H9 (cell line): ENCODE measurements at regions not wholly inside any gene's neighbourhood (a gene's known extent, or its start where the extent isn't known, plus 50 kb on each side); places are given as distances from the start of the nearest gene placed in this dataset.

Experiments
- DNase-seq: peaks from one replicate; pipeline ENCODE4 v3.0.0-alpha.2; 2017
- H2AFZ ChIP-seq: one replicate; pipeline ENCODE4 v1.6.1; 2013; ENCODE audit warnings: mild to moderate bottlenecking, low read length, control low read depth, moderate library complexity
- H2AK5ac ChIP-seq: 2 replicates; pipeline ENCODE4 v1.6.1; 2013; ENCODE audit warnings: low read length, control low read depth, mixed read lengths; ENCODE audit not compliant: insufficient read length
- H2BK120ac ChIP-seq: one replicate; pipeline ENCODE4 v1.6.1; 2013; ENCODE audit warnings: low read depth, mild to moderate bottlenecking, low read length, control low read depth, inconsistent platforms; ENCODE audit not compliant: poor library complexity, severe bottlenecking
- H2BK12ac ChIP-seq: 2 replicates; pipeline ENCODE4 v1.6.1; 2013; ENCODE audit warnings: low read length, control low read depth, mixed read lengths, low read depth; ENCODE audit not compliant: insufficient read length
- H2BK15ac ChIP-seq: 2 replicates; pipeline ENCODE4 v1.6.1; 2013; ENCODE audit warnings: low read depth, low read length, control low read depth
- H2BK20ac ChIP-seq: one replicate; pipeline ENCODE4 v1.6.1; 2013; ENCODE audit warnings: low read depth, mild to moderate bottlenecking, low read length, control low read depth, inconsistent platforms; ENCODE audit not compliant: poor library complexity, severe bottlenecking
- H2BK5ac ChIP-seq: 2 replicates; pipeline ENCODE4 v1.6.1; 2013; ENCODE audit warnings: low read length, control low read depth, mixed read lengths; ENCODE audit not compliant: insufficient read length
- H3K14ac ChIP-seq: 2 replicates; pipeline ENCODE4 v1.6.1; 2013; ENCODE audit warnings: low read length, control low read depth; ENCODE audit not compliant: insufficient read depth
- H3K18ac ChIP-seq: 2 replicates; pipeline ENCODE4 v1.6.1; 2013; ENCODE audit warnings: low read depth, mild to moderate bottlenecking, mixed read lengths, low read length, control low read depth; ENCODE audit not compliant: insufficient read length
- H3K23ac ChIP-seq: 2 replicates; pipeline ENCODE4 v1.6.1; 2013; ENCODE audit warnings: low read length, control low read depth, mixed read lengths, low read depth; ENCODE audit not compliant: insufficient read length
- H3K23me2 ChIP-seq: 2 replicates; pipeline ENCODE4 v1.6.1; 2013; ENCODE audit warnings: low read depth, mild to moderate bottlenecking, mixed read lengths, low read length, control low read depth; ENCODE audit not compliant: insufficient read length, poor library complexity, severe bottlenecking
- H3K27ac ChIP-seq: 2 replicates; pipeline ENCODE4 v1.5.1; 2013; ENCODE audit warnings: low read length, control low read depth, mixed read lengths, low read depth; ENCODE audit not compliant: insufficient read length
- H3K27me3 ChIP-seq: 2 replicates; pipeline ENCODE4 v1.6.1; 2013; ENCODE audit warnings: low read length, control low read depth, inconsistent platforms; ENCODE audit not compliant: insufficient read depth
- H3K4ac ChIP-seq: 2 replicates; pipeline ENCODE4 v1.6.1; 2013; ENCODE audit warnings: low read depth, mild to moderate bottlenecking, control low read depth, inconsistent platforms, low read length, moderate library complexity
- H3K4me1 ChIP-seq: 2 replicates; pipeline ENCODE4 v1.6.1; 2013; ENCODE audit warnings: low read length, control low read depth, inconsistent platforms; ENCODE audit not compliant: insufficient read depth
- H3K4me2 ChIP-seq: 2 replicates; pipeline ENCODE4 v1.6.1; 2013; ENCODE audit warnings: low read length, control low read depth, mixed read lengths; ENCODE audit not compliant: insufficient read length, insufficient read depth
- H3K56ac ChIP-seq: 2 replicates; pipeline ENCODE4 v1.6.1; 2013; ENCODE audit warnings: low read depth, mild to moderate bottlenecking, mixed read lengths, low read length, control low read depth; ENCODE audit not compliant: insufficient read length
- H3K79me1 ChIP-seq: 2 replicates; pipeline ENCODE4 v1.6.1; 2013; ENCODE audit warnings: low read depth, mild to moderate bottlenecking, moderate library complexity, low read length, control low read depth, inconsistent platforms; ENCODE audit not compliant: insufficient read depth, poor library complexity, severe bottlenecking
- H3K79me2 ChIP-seq: 2 replicates; pipeline ENCODE4 v1.6.1; 2013; ENCODE audit warnings: low read length, control low read depth, inconsistent platforms; ENCODE audit not compliant: insufficient read depth
- H3K9ac ChIP-seq: 2 replicates; pipeline ENCODE4 v1.6.1; 2013; ENCODE audit warnings: low read length, control low read depth, mixed read lengths; ENCODE audit not compliant: insufficient read length; ENCODE audit errors: extremely low read depth
- H3K9me3 ChIP-seq: one replicate; pipeline ENCODE4 v1.6.1; 2013; ENCODE audit warnings: low read depth, low read length, inconsistent platforms; ENCODE audit not compliant: control insufficient read depth
- H3T11ph ChIP-seq: one replicate; pipeline ENCODE4 v1.6.1; 2013; ENCODE audit warnings: mild to moderate bottlenecking, low read length, control low read depth, inconsistent platforms
- H4K20me1 ChIP-seq: one replicate; pipeline ENCODE4 v1.6.1; 2013; ENCODE audit not compliant: control insufficient read depth, insufficient read length, insufficient read depth
- H4K5ac ChIP-seq: 2 replicates; pipeline ENCODE4 v1.6.1; 2013; ENCODE audit warnings: low read depth, mild to moderate bottlenecking, mixed read lengths, low read length, control low read depth; ENCODE audit not compliant: insufficient read length
- H4K8ac ChIP-seq: replicated peaks from 2 replicates; pipeline ENCODE4 v1.6.1; 2013; ENCODE audit warnings: low read length, control low read depth, mixed read lengths, low read depth; ENCODE audit not compliant: insufficient read length
- H4K91ac ChIP-seq: 2 replicates; pipeline ENCODE4 v1.6.1; 2013; ENCODE audit warnings: low read depth, mild to moderate bottlenecking, moderate library complexity, mixed read lengths, low read length, control low read depth; ENCODE audit not compliant: insufficient read length
- H3K27ac Mint-ChIP-seq, 3 experiments: 2 replicates in 2 of 3; 3 replicates in 1 of 3; pipeline ENCODE4 v1.8.0; 2020 to 2021; ENCODE audit warnings: mixed read lengths in 3 of 3, mild to moderate bottlenecking in 1 of 3, moderate library complexity in 1 of 3
- H3K27me3 Mint-ChIP-seq: 2 replicates; pipeline ENCODE4 v1.8.0; 2021; ENCODE audit warnings: low read depth, mild to moderate bottlenecking, moderate library complexity, mixed read lengths
- H3K36me3 Mint-ChIP-seq, 3 experiments: 2 replicates in 2 of 3; 3 replicates in 1 of 3; pipeline ENCODE4 v1.8.0; 2020 to 2021; ENCODE audit warnings: low read depth in 3 of 3, mixed read lengths in 3 of 3; ENCODE audit not compliant: insufficient read depth in 1 of 3
- H3K4me1 Mint-ChIP-seq, 2 experiments: 2 replicates each; pipeline ENCODE4 v1.8.0; 2020; ENCODE audit warnings: mixed read lengths in 2 of 2
- H3K4me3 Mint-ChIP-seq, 2 experiments: 2 replicates in 1 of 2; 3 replicates in 1 of 2; pipeline ENCODE4 v1.8.0; 2020 to 2021; ENCODE audit warnings: mild to moderate bottlenecking in 2 of 2, mixed read lengths in 2 of 2, moderate library complexity in 1 of 2
- H3K9me3 Mint-ChIP-seq, 2 experiments: 2 replicates in 1 of 2; 3 replicates in 1 of 2; pipeline ENCODE4 v1.8.0; 2020; ENCODE audit warnings: mild to moderate bottlenecking in 2 of 2, mixed read lengths in 2 of 2, moderate library complexity in 1 of 2
- WGBS: extraction: QIAGEN DNeasy Blood & Tissue Kit; methylation state at CpG from one replicate; pipeline ENCODE4 v1.1.7; 2013; ENCODE audit warnings: missing lambda C conversion rate, low lambda C conversion rate, mixed read lengths; ENCODE audit not compliant: insufficient read length; ENCODE audit errors: extremely low coverage; 5-methylcytosine and 5-hydroxymethylcytosine counted together
- TF ChIP-seq, protein P1 (sequence below): fragments of 200-600 bp; sonication (generic); conservative IDR thresholded peaks from 3 replicates; pipeline ENCODE4 v1.8.0; 2021; ENCODE audit warnings: antibody characterized with exemption, mild to moderate bottlenecking

DNA sequence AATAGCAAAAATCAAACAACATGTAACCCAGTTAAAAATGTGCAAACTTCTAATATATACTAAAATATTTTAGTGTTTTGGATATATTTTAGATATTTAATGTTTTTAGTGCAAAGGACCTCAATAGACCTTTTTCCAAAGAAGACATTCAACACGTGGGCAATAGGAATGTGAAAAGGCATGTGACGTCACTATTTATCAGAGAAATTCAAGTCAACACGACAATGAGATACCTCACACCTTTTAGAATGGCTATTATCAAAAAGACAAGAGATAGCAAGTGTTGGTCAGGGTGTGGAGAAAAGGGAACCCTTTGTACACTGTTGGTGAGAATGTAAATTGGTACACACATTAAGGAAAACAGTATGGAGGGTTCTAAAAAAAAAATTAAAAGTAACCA is 115.6 kb upstream of the FAM47B start:
- H3K9me3 ChIP-seq = no peaks in the 10 kb centered on the region
- no peaks in the 10 kb centered on the region for H3K23me2 ChIP-seq
- Mint-ChIP-seq H3K4me1 (no peaks in the 10 kb centered on the region), H3K27ac (no peak overlapping the region), H3K4me3 (no peak overlapping the region), H3K27me3 (no peaks in the 10 kb centered on the region), H3K36me3 (no peaks in the 10 kb centered on the region; a peak in 1 of 7 replicates), H3K9me3 (peaks cover 0 to 34% of the 10 kb centered on the region in 2 experiments; a peak in 3 of 5 replicates)
- H2AFZ ChIP-seq = no peak overlapping the region
- no peaks in the 10 kb centered on the region for H3K79me2 ChIP-seq
- H2BK5ac ChIP-seq = no peak overlapping the region
- no peaks in the 10 kb centered on the region for H4K20me1 ChIP-seq
- H3K23ac ChIP-seq = no peak overlapping the region
- no peak overlapping the region for H3T11ph ChIP-seq
- H3K27ac ChIP-seq = no peak overlapping the region
- H3K18ac ChIP-seq = no peak overlapping the region
- no peak overlapping the region for H2BK12ac ChIP-seq
- no peak overlapping the region for H4K91ac ChIP-seq
- H2BK20ac ChIP-seq = no peak overlapping the region
- no peak overlapping the region for H2BK120ac ChIP-seq
- H3K79me1 ChIP-seq = no peaks in the 10 kb centered on the region
- H3K9ac ChIP-seq = no peak overlapping the region
- DNase-seq = no peak
- H2AK5ac ChIP-seq = no peak overlapping the region
- no peak overlapping the region for H3K56ac ChIP-seq
- no peak overlapping the region for H3K14ac ChIP-seq
- H4K5ac ChIP-seq = no peak overlapping the region
- WGBS = no CpG with 5 or more reads among the region's 3 CpGs
- no peak overlapping the region for H2BK15ac ChIP-seq
- no peak overlapping the region for H3K4me2 ChIP-seq
- H3K4ac ChIP-seq = no peak overlapping the region
- H3K4me1 ChIP-seq = no peaks in the 10 kb centered on the region
- no peaks in the 10 kb centered on the region for H3K27me3 ChIP-seq
- TF ChIP-seq, protein P1, sequence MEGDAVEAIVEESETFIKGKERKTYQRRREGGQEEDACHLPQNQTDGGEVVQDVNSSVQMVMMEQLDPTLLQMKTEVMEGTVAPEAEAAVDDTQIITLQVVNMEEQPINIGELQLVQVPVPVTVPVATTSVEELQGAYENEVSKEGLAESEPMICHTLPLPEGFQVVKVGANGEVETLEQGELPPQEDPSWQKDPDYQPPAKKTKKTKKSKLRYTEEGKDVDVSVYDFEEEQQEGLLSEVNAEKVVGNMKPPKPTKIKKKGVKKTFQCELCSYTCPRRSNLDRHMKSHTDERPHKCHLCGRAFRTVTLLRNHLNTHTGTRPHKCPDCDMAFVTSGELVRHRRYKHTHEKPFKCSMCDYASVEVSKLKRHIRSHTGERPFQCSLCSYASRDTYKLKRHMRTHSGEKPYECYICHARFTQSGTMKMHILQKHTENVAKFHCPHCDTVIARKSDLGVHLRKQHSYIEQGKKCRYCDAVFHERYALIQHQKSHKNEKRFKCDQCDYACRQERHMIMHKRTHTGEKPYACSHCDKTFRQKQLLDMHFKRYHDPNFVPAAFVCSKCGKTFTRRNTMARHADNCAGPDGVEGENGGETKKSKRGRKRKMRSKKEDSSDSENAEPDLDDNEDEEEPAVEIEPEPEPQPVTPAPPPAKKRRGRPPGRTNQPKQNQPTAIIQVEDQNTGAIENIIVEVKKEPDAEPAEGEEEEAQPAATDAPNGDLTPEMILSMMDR = no peak
- H4K8ac ChIP-seq = no peak overlapping the region
